GM19043 (cell line): ENCODE measurements at regions not wholly inside any gene's neighbourhood (a gene's known extent, or its start where the extent isn't known, plus 50 kb on each side); places are given as distances from the start of the nearest gene placed in this dataset.

Source experiments
- ATAC-seq: cut with Tn5 transposase; IDR thresholded peaks from one replicate; pipeline ENCODE4 v1.9.1; 2021; ENCODE audit warnings: low read depth; ENCODE audit not compliant: unreplicated experiment

GRCh38 chr3:115323380-115323779 is 176.3 kb upstream of the ZBTB20 start:
- ATAC-seq = no peak

GRCh38 chr3:115324056-115324455 is 177.0 kb upstream of the ZBTB20 start:
- ATAC-seq = no peak

GRCh38 chr3:115325539-115325938 is 178.5 kb upstream of the ZBTB20 start:
- ATAC-seq = no peak

- no peak for ATAC-seq
Measured at GRCh38 chr3:115330430-115330829, 183.3 kb upstream of the ZBTB20 start.

GRCh38 chr3:115332998-115333397 is 185.9 kb upstream of the ZBTB20 start:
- no peak for ATAC-seq

- no peak for ATAC-seq
Measured at GRCh38 chr3:115336836-115337235, 189.7 kb upstream of the ZBTB20 start.

- ATAC-seq = no peak
Measured at GRCh38 chr3:115340586-115340985, 193.5 kb upstream of the ZBTB20 start.

- no peak for ATAC-seq
Measured at GRCh38 chr3:115341208-115341607, 194.1 kb upstream of the ZBTB20 start.

- no peak for ATAC-seq
Measured at GRCh38 chr3:115347737-115348136, 200.6 kb upstream of the ZBTB20 start.

- ATAC-seq = no peak
Measured at GRCh38 chr3:115348412-115348811, 201.3 kb upstream of the ZBTB20 start.

GRCh38 chr3:115348951-115349745 is 202.1 kb upstream of the ZBTB20 start:
- no peak for ATAC-seq

- no peak for ATAC-seq
Measured at GRCh38 chr3:115350606-115351005, 203.5 kb upstream of the ZBTB20 start.

GRCh38 chr3:115351193-115351592 is 204.1 kb upstream of the ZBTB20 start:
- no peak for ATAC-seq

GRCh38 chr3:115354010-115354409 is 206.9 kb upstream of the ZBTB20 start:
- no peak for ATAC-seq

GRCh38 chr3:115357456-115357855 is 210.4 kb upstream of the ZBTB20 start:
- no peak for ATAC-seq

GRCh38 chr3:115359536-115359935 is 212.4 kb upstream of the ZBTB20 start:
- ATAC-seq = peak; percentile 99

- no peak for ATAC-seq
Measured at GRCh38 chr3:115361806-115362205, 214.7 kb upstream of the ZBTB20 start.

- no peak for ATAC-seq
Measured at GRCh38 chr3:115363071-115363470, 216.0 kb upstream of the ZBTB20 start.

GRCh38 chr3:115369021-115369420 is 221.9 kb upstream of the ZBTB20 start:
- no peak for ATAC-seq

- ATAC-seq = no peak
Measured at GRCh38 chr3:115375362-115375761, 228.3 kb upstream of the ZBTB20 start.

- no peak for ATAC-seq
Measured at GRCh38 chr3:115380883-115381572, 233.9 kb upstream of the ZBTB20 start.

GRCh38 chr3:115381573-115381912 is 234.5 kb upstream of the ZBTB20 start:
- ATAC-seq = no peak
